CD4-positive, alpha-beta T cell treated with Interleukin-6 for 4 hours (primary cell): ENCODE measurements at regions not wholly inside any gene's neighbourhood (a gene's known extent, or its start where the extent isn't known, plus 50 kb on each side); places are given as distances from the start of the nearest gene placed in this dataset.
"Not testable (repeated sequence)": the region's sequence is repeated elsewhere in the genome, so short reads cannot be mapped to it uniquely, and the experiment has no call there.

Experiments used
- DNase-seq: peaks from one replicate; pipeline ENCODE4 v3.0.0-alpha.2; 2020; ENCODE audit warnings: mixed read lengths

DNA sequence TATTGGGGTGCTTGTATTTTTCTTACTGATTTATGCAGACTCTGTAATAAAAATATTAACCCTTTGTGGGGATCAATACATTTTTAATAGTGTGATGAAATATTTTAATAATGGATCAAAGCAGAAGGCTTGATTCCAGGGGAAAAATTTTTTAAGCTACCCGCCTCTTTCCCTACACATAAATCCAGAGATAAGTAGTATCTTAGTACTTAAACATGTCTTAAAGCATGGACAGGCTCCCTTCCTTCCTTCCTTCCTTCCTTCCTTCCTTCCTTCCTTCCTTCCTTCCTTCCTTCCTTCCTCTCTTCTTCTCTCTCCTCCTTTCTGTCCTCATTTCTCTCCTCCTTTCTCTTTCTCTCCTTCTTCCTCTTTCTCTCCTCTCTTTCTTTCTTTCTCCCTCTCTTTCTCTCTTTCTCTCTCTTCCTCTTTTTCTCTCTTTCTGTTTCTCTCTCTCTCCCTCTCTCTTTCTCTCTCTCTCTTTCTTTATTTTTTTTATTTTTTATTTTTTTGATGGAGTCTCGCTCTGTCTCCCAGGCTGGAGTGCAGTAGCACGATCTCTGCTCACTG is 78.0 kb upstream of the SPRY4 start:
- DNase-seq, result no peak

DNA sequence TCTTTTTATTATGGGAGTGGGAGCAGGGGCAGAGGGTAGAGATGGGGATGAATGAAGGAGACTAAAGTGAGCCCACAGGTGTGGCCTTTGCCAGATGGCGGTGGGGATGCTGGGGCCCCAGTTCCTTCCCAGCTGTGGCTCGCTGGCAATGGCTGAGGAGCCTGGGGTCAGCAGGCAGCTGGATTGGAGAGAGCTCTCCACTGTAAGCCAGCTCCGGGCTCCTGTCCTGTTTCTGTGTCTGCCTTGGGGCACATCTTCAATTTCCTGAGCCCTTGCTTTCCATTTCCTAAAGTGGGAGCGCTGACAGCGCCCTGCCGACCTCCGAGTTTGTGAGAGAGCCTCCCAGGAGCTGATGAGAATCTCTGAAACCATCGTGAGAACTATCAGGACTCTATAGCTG is 75.6 kb upstream of the SPRY4 start:
- no peak for DNase-seq

DNA sequence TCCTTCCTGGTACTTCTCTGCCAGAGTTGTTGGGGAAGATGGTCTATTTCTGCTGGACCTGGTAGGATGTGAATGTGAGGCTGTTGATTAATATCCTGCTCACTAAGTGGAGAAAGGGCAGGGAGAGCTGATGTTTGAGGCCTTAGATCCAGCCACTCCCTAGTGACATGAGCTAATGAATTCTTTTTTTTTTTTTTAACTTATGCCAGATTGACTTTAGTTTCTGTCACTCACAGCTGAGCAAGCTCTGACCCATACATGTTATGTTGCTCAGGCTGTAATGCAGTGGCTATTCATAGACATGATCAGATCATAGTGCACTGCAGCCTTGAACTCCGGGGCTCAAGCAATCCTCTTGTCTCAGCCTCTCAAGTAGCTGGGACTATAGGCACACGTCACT is 75.1 kb upstream of the SPRY4 start:
- no peak for DNase-seq

DNA sequence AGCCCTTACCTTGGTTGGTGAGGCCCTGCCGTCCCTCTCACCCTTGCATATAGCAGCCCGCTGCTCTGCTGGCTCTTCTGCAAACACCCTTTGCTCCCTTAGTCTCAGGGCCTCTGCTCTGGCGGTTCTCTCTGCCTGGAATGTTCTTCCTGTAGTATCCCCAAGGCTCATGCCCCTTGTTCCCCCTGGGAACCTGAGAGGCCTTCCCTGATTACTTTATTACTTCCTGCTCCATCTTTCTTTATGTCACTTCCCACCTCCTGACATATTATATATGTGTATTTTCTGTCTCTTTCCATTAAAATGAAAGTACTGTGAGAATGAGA is 73.9 kb upstream of the SPRY4 start:
- no peak for DNase-seq

DNA sequence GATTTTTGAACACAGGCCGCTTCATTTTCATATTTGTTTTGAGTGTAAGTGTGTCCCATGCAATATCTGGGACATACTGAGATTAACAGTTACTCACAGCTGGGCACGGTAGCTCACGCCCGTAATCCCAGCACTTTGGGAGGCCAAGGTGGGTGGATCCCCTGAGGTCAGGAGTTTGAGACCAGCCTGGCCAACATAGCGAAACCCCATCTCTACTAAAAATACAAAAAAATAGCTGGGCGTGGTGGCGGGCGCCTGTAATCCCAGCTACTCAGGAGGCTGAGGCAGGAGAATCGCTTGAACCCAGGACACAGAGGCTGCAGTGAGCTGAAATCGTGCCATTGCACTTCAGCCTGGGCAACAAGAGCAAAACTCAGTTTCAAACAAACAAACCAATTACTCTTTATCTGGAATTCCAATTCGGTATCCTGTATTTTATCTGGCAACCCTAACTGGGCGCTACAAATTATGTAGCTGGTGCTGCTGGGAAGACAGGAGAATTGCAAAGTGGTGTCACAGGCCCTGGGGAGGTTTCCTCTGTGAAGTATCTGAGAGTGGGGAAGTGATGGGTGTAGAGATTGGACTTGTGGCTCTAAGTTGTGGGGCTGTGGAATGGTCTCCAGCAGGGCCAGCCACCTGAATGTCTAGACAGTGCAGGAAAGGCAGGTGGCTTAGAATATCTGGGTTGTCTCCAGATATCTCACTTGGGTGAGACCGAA is 73.3 kb upstream of the SPRY4 start:
- DNase-seq, result not testable (repeated sequence)

DNA sequence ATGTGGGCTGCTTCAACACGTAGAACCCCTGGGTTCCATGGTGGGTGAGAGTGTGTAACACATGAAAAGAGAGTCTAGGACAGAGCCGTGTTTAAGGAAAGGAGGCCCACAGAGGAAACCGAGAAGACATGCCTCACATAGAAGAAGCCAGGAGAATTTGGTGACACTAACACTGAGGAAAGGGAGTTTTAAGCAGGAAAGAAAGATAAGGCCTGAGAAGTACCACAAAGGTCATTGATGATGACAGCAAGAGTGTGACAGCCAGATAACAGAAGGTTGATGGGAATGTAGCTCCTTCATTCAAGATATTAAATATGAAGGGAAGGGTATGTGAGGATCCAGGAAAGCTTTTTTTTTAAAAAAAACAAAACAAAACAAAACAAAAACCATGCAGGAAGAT is 72.4 kb upstream of the SPRY4 start:
- no peak for DNase-seq

DNA sequence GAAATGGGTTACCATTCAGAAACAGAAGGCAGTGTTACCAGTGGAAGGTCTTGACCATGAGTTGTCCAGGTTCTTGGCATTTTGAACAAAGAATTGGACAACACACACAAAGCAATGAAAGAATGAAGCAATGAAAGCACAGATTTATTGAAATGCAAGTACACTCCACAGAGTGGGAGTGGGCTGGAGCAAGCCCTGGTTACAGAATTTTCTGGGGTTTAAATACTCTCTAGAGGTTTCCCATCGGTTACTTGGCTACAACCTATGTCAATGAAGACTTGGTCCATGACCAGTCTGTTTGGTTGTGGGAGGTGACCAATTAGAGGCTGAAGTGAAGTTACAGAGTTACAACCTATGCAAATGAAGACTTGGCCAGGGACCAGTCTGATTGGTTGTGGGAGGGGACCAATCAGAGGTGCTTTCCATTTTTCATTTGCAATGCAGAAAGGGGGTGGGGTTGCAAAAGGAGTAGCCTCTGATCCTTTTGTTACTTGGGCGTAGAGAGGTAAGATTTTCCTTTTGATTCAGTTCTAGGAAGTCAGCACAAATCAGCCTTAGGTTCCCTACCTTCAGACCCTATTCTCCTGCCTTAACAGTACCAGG is 71.7 kb upstream of the SPRY4 start:
- no peak for DNase-seq

DNA sequence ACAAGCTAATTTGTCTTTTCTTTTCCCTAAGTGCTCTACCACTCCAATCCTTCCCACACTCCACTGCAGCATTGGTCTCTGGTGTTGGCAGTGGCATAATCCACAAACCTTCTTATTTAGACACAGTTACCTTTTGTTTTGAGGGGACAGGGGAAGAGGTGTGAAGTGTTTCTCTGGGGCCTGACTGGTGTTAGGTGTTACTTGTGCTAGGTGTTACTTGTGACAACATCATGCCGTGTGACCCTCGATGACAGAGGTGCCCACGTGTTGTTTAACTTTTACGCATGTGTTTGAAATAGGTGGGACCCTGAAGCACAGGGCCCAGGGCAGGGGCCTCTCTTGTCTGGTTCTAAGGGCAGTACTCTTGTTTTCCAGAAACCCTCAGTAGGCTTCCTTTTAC is 70.5 kb upstream of the SPRY4 start:
- DNase-seq, result no peak

DNA sequence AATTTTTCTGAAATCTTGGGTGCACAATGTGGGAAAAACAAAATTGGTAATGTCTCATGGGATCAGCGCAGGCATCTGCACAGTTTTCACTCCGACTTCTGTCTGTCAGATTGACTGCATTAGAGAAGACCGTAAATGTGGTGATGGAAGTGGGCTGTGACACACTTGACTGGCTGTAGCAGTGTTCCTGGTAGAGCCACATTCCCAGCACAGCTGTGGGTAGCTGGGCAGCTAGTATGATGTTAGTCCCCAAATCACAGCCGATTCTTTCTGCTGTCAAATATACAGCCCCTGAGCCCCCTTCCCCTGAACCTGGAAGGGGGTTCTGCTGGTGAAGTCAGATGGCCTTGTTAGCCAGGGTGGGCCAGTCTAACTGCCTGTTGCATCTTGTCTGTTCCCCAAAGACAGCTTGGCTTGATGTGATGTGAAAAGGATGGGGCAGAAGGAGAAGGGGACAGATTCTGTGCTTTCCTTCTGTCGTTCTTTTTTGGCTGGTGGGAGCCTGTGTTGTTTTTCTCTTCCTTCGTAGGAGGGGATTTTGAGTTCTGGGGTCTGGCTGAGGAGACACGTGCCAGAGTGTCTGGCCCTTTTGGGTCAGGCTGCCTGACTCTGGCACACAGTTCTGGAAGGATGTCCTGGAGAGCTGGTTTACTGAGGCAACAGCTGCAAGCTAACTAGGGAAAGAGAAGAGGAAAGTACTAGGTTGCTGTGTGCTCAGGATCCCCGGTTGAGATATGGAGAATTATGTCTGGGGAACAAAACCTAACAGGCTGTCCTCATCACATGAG is 66.4 kb upstream of the SPRY4 start:
- DNase-seq, result no peak

DNA sequence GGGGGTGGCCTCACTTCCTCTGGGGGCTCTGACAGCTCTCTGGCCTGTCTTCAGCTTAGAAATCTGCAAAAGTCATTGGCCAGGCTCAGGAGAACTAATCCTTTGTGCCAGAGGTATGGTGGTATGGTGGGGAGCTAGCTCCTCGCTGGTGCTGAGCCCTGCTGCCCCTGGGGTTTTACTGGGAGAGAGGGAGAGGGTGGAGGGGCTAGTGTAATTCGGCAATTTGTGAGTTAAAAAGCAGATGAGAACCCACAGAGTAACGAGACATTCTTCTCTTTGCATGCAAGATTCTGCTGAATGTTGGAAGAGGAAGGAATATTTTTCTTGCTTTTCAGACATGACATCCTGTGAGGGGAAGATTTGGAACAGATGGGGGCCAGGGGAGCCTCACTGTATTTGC is 65.5 kb upstream of the SPRY4 start:
- DNase-seq, result no peak

DNA sequence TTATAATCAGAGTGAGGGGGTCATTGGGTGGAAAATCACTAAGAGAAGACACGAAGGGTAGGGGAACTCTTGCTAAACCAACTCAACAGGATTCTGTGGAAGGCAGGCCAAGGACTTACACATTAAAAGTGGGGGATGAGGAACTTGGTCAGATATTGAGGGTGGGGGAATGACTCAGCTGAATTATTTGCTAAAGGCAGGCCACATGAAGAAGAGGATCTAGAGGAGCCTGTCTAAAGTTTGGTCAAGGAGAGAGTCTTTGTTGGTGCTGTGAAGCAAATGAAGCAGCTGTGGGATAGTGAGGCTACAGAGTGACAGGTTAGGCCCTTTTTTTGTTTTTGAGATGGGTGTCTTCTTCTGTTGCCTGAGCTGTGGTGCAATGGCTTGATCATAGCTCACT is 63.9 kb upstream of the SPRY4 start:
- no peak for DNase-seq

DNA sequence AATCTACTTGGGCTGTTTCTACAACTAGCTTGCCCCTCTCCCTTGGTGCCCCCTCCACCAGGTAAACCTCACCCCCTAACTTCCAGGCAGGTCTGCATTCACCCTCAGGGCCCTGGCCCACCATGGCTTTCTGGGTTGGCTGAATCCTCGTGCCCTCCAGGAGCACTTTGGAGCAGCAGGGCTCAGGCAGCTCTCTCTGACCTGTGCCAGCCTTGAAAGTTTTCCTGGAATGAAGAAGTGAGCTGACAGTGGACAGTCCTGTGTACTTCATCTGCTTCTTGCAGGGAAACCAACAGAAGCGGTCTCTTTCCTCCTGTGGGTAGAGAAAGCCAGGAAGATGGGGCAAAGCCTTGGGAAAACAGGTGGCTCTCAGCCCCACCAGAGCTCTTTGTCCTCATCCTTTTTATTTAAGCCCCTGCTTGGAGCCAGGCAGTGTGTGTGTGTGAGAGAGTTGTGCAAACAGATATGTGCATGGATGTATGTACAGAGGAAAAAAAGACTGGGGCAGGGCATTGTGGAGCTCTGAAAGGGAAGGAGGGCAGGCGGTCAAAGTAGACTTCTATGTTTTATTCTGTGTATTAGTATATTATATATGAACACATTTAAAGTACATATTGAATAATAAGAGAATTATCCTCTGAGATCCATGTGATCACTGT is 62.3 kb upstream of the SPRY4 start:
- DNase-seq, result no peak

DNA sequence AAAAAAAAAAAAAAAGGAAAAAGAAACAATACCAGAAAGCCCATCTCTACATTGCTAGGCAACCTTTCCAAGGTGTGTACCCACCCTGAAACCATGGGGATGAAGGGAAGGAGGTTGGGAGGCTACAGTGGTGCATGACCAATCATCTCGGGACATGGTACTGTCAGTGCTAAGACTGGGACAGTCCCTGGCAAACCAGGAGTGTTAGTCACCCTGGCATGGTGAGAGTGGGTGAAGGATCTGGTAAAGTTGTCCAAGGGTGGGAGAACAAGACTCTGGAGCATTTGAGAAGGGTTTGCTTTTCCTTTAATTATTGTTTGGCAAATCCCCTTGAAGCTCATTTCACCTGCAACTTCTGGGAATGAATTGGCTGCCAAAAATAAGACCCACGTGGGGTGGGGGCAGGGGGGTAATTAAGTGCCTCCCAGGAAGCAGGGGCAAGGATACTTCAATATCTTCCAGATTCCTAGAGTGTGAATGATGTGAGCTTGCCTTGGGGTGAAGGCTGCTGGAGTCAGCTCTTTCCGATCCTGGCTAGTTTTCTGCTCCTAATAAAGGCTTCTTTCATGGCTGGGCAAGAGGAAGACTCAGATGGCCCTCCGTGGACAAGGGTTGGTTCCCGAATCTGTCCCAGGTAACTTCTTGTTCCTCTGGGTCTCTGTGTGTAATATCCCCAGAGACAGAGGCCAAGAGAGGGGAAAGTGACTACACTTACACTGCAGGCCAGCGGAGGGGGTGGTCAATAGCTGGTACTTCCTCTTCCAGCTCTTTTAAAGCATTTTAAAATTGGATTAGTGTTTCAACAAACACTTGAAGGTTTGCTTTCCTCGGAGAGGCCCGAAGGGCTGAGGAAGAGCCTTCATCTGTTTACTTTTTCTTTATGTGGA is 61.6 kb upstream of the SPRY4 start:
- no peak for DNase-seq

DNA sequence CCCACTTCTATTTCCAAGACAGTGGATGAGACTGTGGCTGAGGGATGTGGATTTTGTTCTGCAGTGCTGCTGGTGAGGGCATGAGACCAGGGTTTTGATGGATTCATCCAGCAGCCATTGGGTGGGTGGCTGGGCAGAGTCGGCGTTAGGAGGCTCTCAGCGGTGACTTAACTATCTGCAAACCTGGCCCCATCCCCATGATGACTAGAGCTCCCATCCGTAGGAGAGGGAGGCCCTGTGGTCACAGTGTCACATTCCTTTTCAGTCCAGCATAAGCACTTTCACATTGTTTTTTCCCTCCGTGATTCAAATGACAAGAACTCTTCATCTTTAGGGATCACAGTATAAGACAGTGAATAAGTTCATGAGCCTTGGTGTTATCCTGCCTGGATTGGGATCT is 60.4 kb upstream of the SPRY4 start:
- no peak for DNase-seq

DNA sequence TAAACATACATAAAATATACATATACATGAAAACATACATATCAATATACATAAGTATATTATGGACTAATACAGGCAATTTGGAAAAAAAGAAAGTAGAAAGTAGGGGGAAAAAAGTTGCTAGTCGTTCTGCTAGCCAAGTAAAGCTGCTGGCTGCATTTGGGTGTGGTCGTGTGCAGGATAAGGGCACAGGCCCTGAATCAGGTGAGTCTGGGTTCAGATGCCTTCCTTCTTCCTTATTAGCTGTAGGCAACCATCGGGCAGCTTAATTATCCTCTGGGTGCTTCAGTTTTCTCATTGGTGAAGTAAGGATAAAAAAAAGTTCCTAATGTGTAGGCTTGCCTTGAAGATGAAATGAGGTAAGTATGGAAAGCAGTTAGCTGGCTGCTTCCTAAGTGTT is 59.2 kb upstream of the SPRY4 start:
- no peak for DNase-seq

DNA sequence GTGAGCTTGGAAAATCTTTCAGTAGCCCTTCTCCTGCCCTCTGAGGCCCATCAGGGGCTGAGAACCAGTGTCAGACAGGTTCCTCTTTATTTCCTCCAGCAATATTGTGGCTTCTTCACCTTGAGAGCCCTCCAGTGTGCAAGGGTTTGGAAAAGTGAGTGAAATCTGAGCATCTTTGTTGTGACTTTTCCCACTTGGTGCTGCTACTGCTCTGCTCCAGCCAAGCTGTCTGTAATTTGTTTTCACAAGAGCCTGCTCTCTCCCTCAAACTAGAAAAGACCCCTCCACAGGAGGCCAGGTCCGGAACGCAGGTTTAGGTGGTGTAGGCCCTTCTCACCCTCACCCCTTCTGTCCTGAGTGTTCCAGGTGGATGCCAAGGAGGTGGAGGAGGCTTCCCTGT is 57.4 kb upstream of the SPRY4 start:
- no peak for DNase-seq

DNA sequence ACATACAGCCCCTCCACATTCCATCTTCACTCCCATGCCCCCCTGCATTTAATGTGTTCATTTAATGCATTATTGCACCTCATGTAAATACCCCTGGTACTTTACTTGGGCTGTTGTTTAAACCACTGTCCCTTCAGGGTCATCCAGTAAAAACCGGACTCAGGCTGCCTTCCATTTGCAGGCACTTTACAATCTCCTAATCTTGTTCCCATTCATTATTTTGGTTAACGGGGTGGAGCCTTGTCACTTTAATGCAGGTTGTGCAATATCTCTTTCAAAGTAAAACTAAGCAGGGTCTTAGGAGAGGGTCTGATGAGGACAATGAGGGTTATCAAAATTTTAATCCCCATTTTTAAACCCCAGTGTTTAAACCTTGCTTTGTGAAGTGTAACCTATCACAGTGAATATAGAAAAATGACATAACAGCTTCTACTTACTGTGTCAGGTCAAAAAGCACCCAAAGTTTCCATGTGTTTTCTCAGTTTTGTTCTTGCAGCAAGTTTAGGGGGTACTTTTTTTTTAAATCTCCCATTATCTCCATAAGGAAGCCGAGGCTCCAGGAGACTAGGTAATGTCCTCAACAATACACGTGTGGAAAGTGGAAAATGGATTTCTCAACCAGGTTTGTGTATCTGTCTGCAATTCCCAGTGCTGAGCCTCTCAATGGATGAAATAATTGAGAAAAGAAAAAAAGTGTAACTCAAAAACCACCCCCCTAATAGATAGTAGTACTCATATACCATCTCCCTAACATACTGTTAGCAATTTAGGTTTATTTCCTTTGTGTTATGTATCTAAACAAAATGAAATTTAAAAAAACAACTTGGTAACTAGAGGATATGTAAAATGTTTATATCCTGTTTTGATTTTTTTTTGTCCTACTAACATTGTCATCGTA is 54.2 kb upstream of the SPRY4 start:
- DNase-seq, result no peak

DNA sequence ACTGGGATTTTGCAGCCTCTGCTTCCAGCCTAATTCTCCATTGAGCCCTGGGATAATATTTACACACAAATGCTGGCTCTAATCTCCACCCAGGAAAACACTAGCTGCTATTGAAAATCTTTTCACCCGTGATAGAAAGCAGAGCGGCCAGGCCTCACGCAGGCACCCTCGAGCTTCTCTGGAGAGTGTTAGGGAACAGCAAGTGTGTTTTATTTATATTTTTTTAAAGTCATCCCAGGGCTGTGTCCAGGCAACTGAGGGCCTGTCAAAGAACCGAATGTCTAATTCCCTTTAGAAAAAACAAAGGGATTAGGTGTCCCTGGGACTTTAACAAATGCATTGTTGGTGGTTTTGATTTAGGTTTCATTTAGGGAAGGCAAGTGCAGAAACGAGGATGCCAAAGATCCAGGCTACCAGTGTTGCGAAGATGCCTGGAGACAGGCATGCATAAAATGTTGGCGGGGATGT is 51.2 kb upstream of the SPRY4 start:
- no peak for DNase-seq
